ENCODE measurements at regions not wholly inside any gene's neighbourhood (a gene's known extent, or its start where the extent isn't known, plus 50 kb on each side); places are given as distances from the start of the nearest gene placed in this dataset.

GRCh38 chr6:154561750-154562149 is 51.3 kb upstream of the CNKSR3 start:
- Histone ChIP-seq H3K27me3 (ENCODE audit: control insufficient read depth, insufficient read depth, low read length, poor library complexity, severe bottlenecking) (no peaks in the 10 kb centered on the region), H3K36me3 (ENCODE audit: control insufficient read depth, insufficient read depth, low read length) (no peaks in the 10 kb centered on the region), H3K9me3 (ENCODE audit: control insufficient read depth, low read length) (no peaks in the 10 kb centered on the region), H3K4me1 (ENCODE audit: control insufficient read depth, insufficient read depth, low read length) (no peaks in the 10 kb centered on the region), H3K27ac (ENCODE audit: insufficient read depth, low read depth, low read length, poor library complexity, severe bottlenecking) (no peak overlapping the region), H3K4me3 (ENCODE audit: insufficient read depth, low read depth, low read length) (no peak overlapping the region)
- 95 to 100% methylated on average over 1 to 2 of the region's 2 CpGs for WGBS, 2 experiments

GRCh38 chr6:154565331-154565730 is 54.8 kb upstream of the CNKSR3 start:
- H3K27me3 ChIP-seq (ENCODE audit: control insufficient read depth, insufficient read depth, low read length, poor library complexity, severe bottlenecking), result no peaks in the 10 kb centered on the region
- no peaks in the 10 kb centered on the region for H3K9me3 ChIP-seq (ENCODE audit: control insufficient read depth, low read length)
- H3K4me1 ChIP-seq (ENCODE audit: control insufficient read depth, insufficient read depth, low read length), result no peaks in the 10 kb centered on the region
- H3K36me3 ChIP-seq (ENCODE audit: control insufficient read depth, insufficient read depth, low read length), result no peaks in the 10 kb centered on the region
- no peak overlapping the region for H3K4me3 ChIP-seq (ENCODE audit: insufficient read depth, low read depth, low read length)
- WGBS, 2 experiments, result 95% methylated on average over 5 of the region's 5 CpGs
- no peak overlapping the region for H3K27ac ChIP-seq (ENCODE audit: insufficient read depth, low read depth, low read length, poor library complexity, severe bottlenecking)

GRCh38 chr6:154566866-154567265 is 56.4 kb upstream of the CNKSR3 start:
- no peak overlapping the region for H3K27ac ChIP-seq (ENCODE audit: insufficient read depth, low read depth, low read length, poor library complexity, severe bottlenecking)
- 97% methylated on average over 2 of the region's 2 CpGs for WGBS, 2 experiments
- no peaks in the 10 kb centered on the region for H3K9me3 ChIP-seq (ENCODE audit: control insufficient read depth, low read length)
- no peaks in the 10 kb centered on the region for H3K27me3 ChIP-seq (ENCODE audit: control insufficient read depth, insufficient read depth, low read length, poor library complexity, severe bottlenecking)
- no peak overlapping the region for H3K4me3 ChIP-seq (ENCODE audit: insufficient read depth, low read depth, low read length)
- H3K4me1 ChIP-seq (ENCODE audit: control insufficient read depth, insufficient read depth, low read length), result no peaks in the 10 kb centered on the region
- H3K36me3 ChIP-seq (ENCODE audit: control insufficient read depth, insufficient read depth, low read length), result no peaks in the 10 kb centered on the region

GRCh38 chr6:154567695-154568220 is 57.3 kb upstream of the CNKSR3 start:
- H3K27ac ChIP-seq (ENCODE audit: insufficient read depth, low read depth, low read length, poor library complexity, severe bottlenecking), result no peak overlapping the region
- no peaks in the 10 kb centered on the region for H3K36me3 ChIP-seq (ENCODE audit: control insufficient read depth, insufficient read depth, low read length)
- H3K27me3 ChIP-seq (ENCODE audit: control insufficient read depth, insufficient read depth, low read length, poor library complexity, severe bottlenecking), result no peaks in the 10 kb centered on the region
- H3K4me1 ChIP-seq (ENCODE audit: control insufficient read depth, insufficient read depth, low read length), result no peaks in the 10 kb centered on the region
- H3K9me3 ChIP-seq (ENCODE audit: control insufficient read depth, low read length), result no peaks in the 10 kb centered on the region
- 95 to 97% methylated on average over 5 to 6 of the region's 6 CpGs for WGBS, 2 experiments
- H3K4me3 ChIP-seq (ENCODE audit: insufficient read depth, low read depth, low read length), result no peak overlapping the region

GRCh38 chr6:154569156-154569862 is 58.8 kb upstream of the CNKSR3 start:
- Histone ChIP-seq H3K36me3 (ENCODE audit: control insufficient read depth, insufficient read depth, low read length) (no peaks in the 10 kb centered on the region), H3K4me3 (ENCODE audit: insufficient read depth, low read depth, low read length) (no peak overlapping the region), H3K9me3 (ENCODE audit: control insufficient read depth, low read length) (no peaks in the 10 kb centered on the region), H3K27ac (ENCODE audit: insufficient read depth, low read depth, low read length, poor library complexity, severe bottlenecking) (no peak overlapping the region), H3K4me1 (ENCODE audit: control insufficient read depth, insufficient read depth, low read length) (no peaks in the 10 kb centered on the region), H3K27me3 (ENCODE audit: control insufficient read depth, insufficient read depth, low read length, poor library complexity, severe bottlenecking) (no peaks in the 10 kb centered on the region)
- 92 to 97% methylated on average over 3 of the region's 3 CpGs for WGBS, 2 experiments

- no peaks in the 10 kb centered on the region for H3K9me3 ChIP-seq (ENCODE audit: control insufficient read depth, low read length)
- no peak overlapping the region for H3K27ac ChIP-seq (ENCODE audit: insufficient read depth, low read depth, low read length, poor library complexity, severe bottlenecking)
- H3K4me1 ChIP-seq (ENCODE audit: control insufficient read depth, insufficient read depth, low read length), result no peaks in the 10 kb centered on the region
- 87 to 92% methylated on average over 2 of the region's 2 CpGs for WGBS, 2 experiments
- no peaks in the 10 kb centered on the region for H3K36me3 ChIP-seq (ENCODE audit: control insufficient read depth, insufficient read depth, low read length)
- no peak overlapping the region for H3K4me3 ChIP-seq (ENCODE audit: insufficient read depth, low read depth, low read length)
- H3K27me3 ChIP-seq (ENCODE audit: control insufficient read depth, insufficient read depth, low read length, poor library complexity, severe bottlenecking), result no peaks in the 10 kb centered on the region
Measured at GRCh38 chr6:154570505-154570904, 60.0 kb upstream of the CNKSR3 start.

GRCh38 chr6:154572556-154572955 is 62.1 kb upstream of the CNKSR3 start:
- Histone ChIP-seq H3K27ac (ENCODE audit: insufficient read depth, low read depth, low read length, poor library complexity, severe bottlenecking) (no peak overlapping the region), H3K4me1 (ENCODE audit: control insufficient read depth, insufficient read depth, low read length) (no peaks in the 10 kb centered on the region), H3K36me3 (ENCODE audit: control insufficient read depth, insufficient read depth, low read length) (no peaks in the 10 kb centered on the region), H3K4me3 (ENCODE audit: insufficient read depth, low read depth, low read length) (no peak overlapping the region), H3K27me3 (ENCODE audit: control insufficient read depth, insufficient read depth, low read length, poor library complexity, severe bottlenecking) (no peaks in the 10 kb centered on the region), H3K9me3 (ENCODE audit: control insufficient read depth, low read length) (no peaks in the 10 kb centered on the region)
- 95 to 96% methylated on average over 6 of the region's 6 CpGs for WGBS, 2 experiments

- H3K36me3 ChIP-seq (ENCODE audit: control insufficient read depth, insufficient read depth, low read length), result no peaks in the 10 kb centered on the region
- no peaks in the 10 kb centered on the region for H3K4me1 ChIP-seq (ENCODE audit: control insufficient read depth, insufficient read depth, low read length)
- no peaks in the 10 kb centered on the region for H3K27me3 ChIP-seq (ENCODE audit: control insufficient read depth, insufficient read depth, low read length, poor library complexity, severe bottlenecking)
- 92 to 97% methylated on average over 3 of the region's 3 CpGs for WGBS, 2 experiments
- no peak overlapping the region for H3K27ac ChIP-seq (ENCODE audit: insufficient read depth, low read depth, low read length, poor library complexity, severe bottlenecking)
- no peak overlapping the region for H3K4me3 ChIP-seq (ENCODE audit: insufficient read depth, low read depth, low read length)
- no peaks in the 10 kb centered on the region for H3K9me3 ChIP-seq (ENCODE audit: control insufficient read depth, low read length)
Measured at GRCh38 chr6:154578004-154578559, 67.6 kb upstream of the CNKSR3 start.

GRCh38 chr6:154579046-154579445 is 68.6 kb upstream of the CNKSR3 start:
- Histone ChIP-seq H3K9me3 (ENCODE audit: control insufficient read depth, low read length) (no peaks in the 10 kb centered on the region), H3K4me1 (ENCODE audit: control insufficient read depth, insufficient read depth, low read length) (no peaks in the 10 kb centered on the region), H3K36me3 (ENCODE audit: control insufficient read depth, insufficient read depth, low read length) (no peaks in the 10 kb centered on the region), H3K4me3 (ENCODE audit: insufficient read depth, low read depth, low read length) (no peak overlapping the region), H3K27ac (ENCODE audit: insufficient read depth, low read depth, low read length, poor library complexity, severe bottlenecking) (no peak overlapping the region), H3K27me3 (ENCODE audit: control insufficient read depth, insufficient read depth, low read length, poor library complexity, severe bottlenecking) (no peaks in the 10 kb centered on the region)
- WGBS, 2 experiments, result 88 to 92% methylated on average over 2 of the region's 2 CpGs

- H3K4me1 ChIP-seq (ENCODE audit: control insufficient read depth, insufficient read depth, low read length), result no peaks in the 10 kb centered on the region
- 87 to 97% methylated on average over 2 to 3 of the region's 3 CpGs for WGBS, 2 experiments
- no peaks in the 10 kb centered on the region for H3K36me3 ChIP-seq (ENCODE audit: control insufficient read depth, insufficient read depth, low read length)
- H3K27me3 ChIP-seq (ENCODE audit: control insufficient read depth, insufficient read depth, low read length, poor library complexity, severe bottlenecking), result no peaks in the 10 kb centered on the region
- H3K27ac ChIP-seq (ENCODE audit: insufficient read depth, low read depth, low read length, poor library complexity, severe bottlenecking), result no peak overlapping the region
- H3K9me3 ChIP-seq (ENCODE audit: control insufficient read depth, low read length), result no peaks in the 10 kb centered on the region
- no peak overlapping the region for H3K4me3 ChIP-seq (ENCODE audit: insufficient read depth, low read depth, low read length)
Measured at GRCh38 chr6:154579485-154579884, 69.0 kb upstream of the CNKSR3 start.
